ENCODE measurements at regions not wholly inside any gene's neighbourhood (a gene's known extent, or its start where the extent isn't known, plus 50 kb on each side); places are given as distances from the start of the nearest gene placed in this dataset.

- H3K4me1 Mint-ChIP-seq (ENCODE audit: insufficient read depth, unreplicated experiment): peaks cover 17% of the 10 kb centered on the region
- H3K36me3 Mint-ChIP-seq (ENCODE audit: insufficient read depth, unreplicated experiment): no peaks in the 10 kb centered on the region
- no peak overlapping the region for H3K4me3 Mint-ChIP-seq (ENCODE audit: unreplicated experiment)
- intact Hi-C loops (cut with micrococcal nuclease): no loop called here
- H3K27ac Mint-ChIP-seq (ENCODE audit: low read depth, unreplicated experiment): no peak overlapping the region
- H3K9me3 Mint-ChIP-seq (ENCODE audit: unreplicated experiment): peaks cover 8% of the 10 kb centered on the region
- BruUV-seq (replicated peaks): no TSS peak
- ChIA-PET CTCF (interaction anchor here (0.7 kb wide), 1 partner anchor 62 kb away, joined by 3 read pairs; no protein-coding TSS in a partner anchor), POLR2A (no interaction called here)
- H3K27me3 Mint-ChIP-seq (ENCODE audit: insufficient read depth, unreplicated experiment): no peaks in the 10 kb centered on the region
- TF ChIP-seq, protein P1, sequence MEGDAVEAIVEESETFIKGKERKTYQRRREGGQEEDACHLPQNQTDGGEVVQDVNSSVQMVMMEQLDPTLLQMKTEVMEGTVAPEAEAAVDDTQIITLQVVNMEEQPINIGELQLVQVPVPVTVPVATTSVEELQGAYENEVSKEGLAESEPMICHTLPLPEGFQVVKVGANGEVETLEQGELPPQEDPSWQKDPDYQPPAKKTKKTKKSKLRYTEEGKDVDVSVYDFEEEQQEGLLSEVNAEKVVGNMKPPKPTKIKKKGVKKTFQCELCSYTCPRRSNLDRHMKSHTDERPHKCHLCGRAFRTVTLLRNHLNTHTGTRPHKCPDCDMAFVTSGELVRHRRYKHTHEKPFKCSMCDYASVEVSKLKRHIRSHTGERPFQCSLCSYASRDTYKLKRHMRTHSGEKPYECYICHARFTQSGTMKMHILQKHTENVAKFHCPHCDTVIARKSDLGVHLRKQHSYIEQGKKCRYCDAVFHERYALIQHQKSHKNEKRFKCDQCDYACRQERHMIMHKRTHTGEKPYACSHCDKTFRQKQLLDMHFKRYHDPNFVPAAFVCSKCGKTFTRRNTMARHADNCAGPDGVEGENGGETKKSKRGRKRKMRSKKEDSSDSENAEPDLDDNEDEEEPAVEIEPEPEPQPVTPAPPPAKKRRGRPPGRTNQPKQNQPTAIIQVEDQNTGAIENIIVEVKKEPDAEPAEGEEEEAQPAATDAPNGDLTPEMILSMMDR (IDR thresholded peaks at IDR 0.05; ENCODE audit: unreplicated experiment): no peak
- no peak for DNase-seq (ENCODE audit: unreplicated experiment)
Measured at GRCh38 chr1:173300061-173301044, 93.2 kb upstream of the TNFSF4 start.

- ChIA-PET CTCF (interaction anchor here (0.5 to 0.7 kb wide), 2 partner anchors 61 to 75 kb away, joined by 3 read pairs; no protein-coding TSS in a partner anchor), POLR2A (no interaction called here)
- no peak overlapping the region for H3K27ac Mint-ChIP-seq (ENCODE audit: low read depth, unreplicated experiment)
- H3K27me3 Mint-ChIP-seq (ENCODE audit: insufficient read depth, unreplicated experiment): no peaks in the 10 kb centered on the region
- H3K4me3 Mint-ChIP-seq (ENCODE audit: unreplicated experiment): no peak overlapping the region
- peaks cover 3% of the 10 kb centered on the region for H3K36me3 Mint-ChIP-seq (ENCODE audit: insufficient read depth, unreplicated experiment)
- peak; percentile 5 for DNase-seq (ENCODE audit: unreplicated experiment)
- BruUV-seq (replicated peaks): no TSS peak
- H3K4me1 Mint-ChIP-seq (ENCODE audit: insufficient read depth, unreplicated experiment): peaks cover 7% of the 10 kb centered on the region
- intact Hi-C loops (cut with micrococcal nuclease): no loop called here
- TF ChIP-seq, protein P1 (IDR thresholded peaks at IDR 0.05; ENCODE audit: unreplicated experiment): no peak
- no peaks in the 10 kb centered on the region for H3K9me3 Mint-ChIP-seq (ENCODE audit: unreplicated experiment)
Measured at GRCh38 chr1:173301507-173301906, 94.4 kb upstream of the TNFSF4 start.

DNA sequence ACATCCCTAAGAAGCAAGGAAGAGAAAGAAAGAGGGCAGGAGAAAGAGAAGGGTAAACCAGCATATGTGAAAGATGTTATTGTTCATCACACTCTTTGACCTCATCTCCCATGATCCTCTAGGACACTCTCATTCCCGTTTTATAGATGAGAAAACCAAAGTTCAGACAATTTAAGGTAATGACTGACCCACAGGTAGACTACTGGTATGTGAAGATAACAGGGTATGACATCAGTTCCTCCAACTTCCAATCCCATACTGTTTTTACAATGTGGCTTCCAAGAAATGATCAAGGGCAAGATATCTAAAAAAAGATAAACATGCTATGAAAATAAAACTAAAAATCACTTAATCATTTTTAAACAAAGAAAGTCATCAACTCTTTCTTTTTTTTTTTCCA lies 95.2 kb upstream of the TNFSF4 start:
- CTCF ChIA-PET: no interaction called here
- BruUV-seq (replicated peaks): no TSS peak
- Mint-ChIP-seq H3K4me3 (ENCODE audit: unreplicated experiment) (no peak overlapping the region), H3K27ac (ENCODE audit: low read depth, unreplicated experiment) (no peak overlapping the region), H3K27me3 (ENCODE audit: insufficient read depth, unreplicated experiment) (no peaks in the 10 kb centered on the region), H3K9me3 (ENCODE audit: unreplicated experiment) (no peaks in the 10 kb centered on the region), H3K4me1 (ENCODE audit: insufficient read depth, unreplicated experiment) (peaks cover 7% of the 10 kb centered on the region), H3K36me3 (ENCODE audit: insufficient read depth, unreplicated experiment) (peaks cover 7% of the 10 kb centered on the region)
- no peak for DNase-seq (ENCODE audit: unreplicated experiment)
- intact Hi-C loops (cut with micrococcal nuclease): no loop called here
- POLR2A ChIA-PET: interaction anchor here (0.6 kb wide), 1 partner anchor 103 kb away, joined by 3 read pairs; no protein-coding TSS in a partner anchor
- TF ChIP-seq, protein P1 (IDR thresholded peaks at IDR 0.05; ENCODE audit: unreplicated experiment): no peak

- no peak for DNase-seq (ENCODE audit: unreplicated experiment)
- H3K9me3 Mint-ChIP-seq (ENCODE audit: unreplicated experiment): peaks cover 4% of the 10 kb centered on the region
- peaks cover 7% of the 10 kb centered on the region for H3K36me3 Mint-ChIP-seq (ENCODE audit: insufficient read depth, unreplicated experiment)
- TF ChIP-seq, protein P1 (IDR thresholded peaks at IDR 0.05; ENCODE audit: unreplicated experiment): no peak
- H3K27ac Mint-ChIP-seq (ENCODE audit: low read depth, unreplicated experiment): no peak overlapping the region
- CTCF ChIA-PET: interaction anchor here (0.8 kb wide), 1 partner anchor 102 kb away, joined by 5 read pairs; no protein-coding TSS in a partner anchor
- H3K4me1 Mint-ChIP-seq (ENCODE audit: insufficient read depth, unreplicated experiment): peaks cover 7% of the 10 kb centered on the region
- no peak overlapping the region for H3K4me3 Mint-ChIP-seq (ENCODE audit: unreplicated experiment)
- no peaks in the 10 kb centered on the region for H3K27me3 Mint-ChIP-seq (ENCODE audit: insufficient read depth, unreplicated experiment)
- POLR2A ChIA-PET: no interaction called here
- BruUV-seq (replicated peaks): no TSS peak
- intact Hi-C loops (cut with micrococcal nuclease): no loop called here
Measured at GRCh38 chr1:173302890-173303829, 96.0 kb upstream of the TNFSF4 start.

All from MCF 10A (cell line).